OCI-M2 (cell line): ENCODE measurements at regions not wholly inside any gene's neighbourhood (a gene's known extent, or its start where the extent isn't known, plus 50 kb on each side); places are given as distances from the start of the nearest gene placed in this dataset.
"Not testable (repeated sequence)": the region's sequence is repeated elsewhere in the genome, so short reads cannot be mapped to it uniquely, and the experiment has no call there.

Experiments
- DNase-seq: peaks from one replicate; lab custom pipeline; 2025; ENCODE audit not compliant: unreplicated experiment; lab: John Stamatoyannopoulos, UW

DNA sequence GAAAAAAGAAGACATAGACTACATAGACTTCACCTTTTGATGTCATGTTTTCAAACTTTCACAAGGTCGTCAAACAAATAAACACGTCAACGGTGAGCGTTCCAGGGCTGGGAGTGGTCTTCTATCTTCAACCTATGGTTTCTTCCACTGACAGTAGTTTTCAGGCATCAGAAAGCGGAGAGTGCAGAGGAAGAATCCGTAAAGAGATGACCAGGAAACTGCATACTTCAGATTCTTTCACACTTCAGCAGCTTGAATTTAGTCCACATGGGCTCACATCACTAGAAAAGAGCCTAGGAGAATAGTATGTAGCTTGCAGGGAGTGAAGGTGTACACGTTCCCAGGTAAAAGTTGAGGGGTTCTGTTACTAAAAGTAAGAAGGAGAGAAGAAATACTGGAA, 58.5 kb downstream of the NPY1R start:
- DNase-seq, result no peak

DNA sequence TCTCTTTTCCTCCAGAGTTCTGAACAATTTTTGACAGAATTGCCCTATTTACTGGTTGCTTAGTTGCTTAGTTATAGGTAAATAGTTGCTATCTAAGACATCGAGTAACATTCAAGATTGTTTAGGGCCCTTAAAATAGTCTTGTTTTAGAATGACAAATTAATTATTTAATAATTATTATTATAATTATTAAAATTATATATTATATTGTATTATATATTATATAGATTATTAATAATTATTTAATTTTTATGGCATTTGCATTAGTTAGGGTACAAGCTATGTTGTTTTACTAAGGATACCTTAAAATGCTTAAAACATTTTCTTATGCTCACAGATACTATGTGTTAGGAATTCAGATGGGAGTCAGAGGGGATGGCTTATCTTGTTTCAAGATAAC, 59.2 kb downstream of the NPY1R start:
- no peak for DNase-seq

DNA sequence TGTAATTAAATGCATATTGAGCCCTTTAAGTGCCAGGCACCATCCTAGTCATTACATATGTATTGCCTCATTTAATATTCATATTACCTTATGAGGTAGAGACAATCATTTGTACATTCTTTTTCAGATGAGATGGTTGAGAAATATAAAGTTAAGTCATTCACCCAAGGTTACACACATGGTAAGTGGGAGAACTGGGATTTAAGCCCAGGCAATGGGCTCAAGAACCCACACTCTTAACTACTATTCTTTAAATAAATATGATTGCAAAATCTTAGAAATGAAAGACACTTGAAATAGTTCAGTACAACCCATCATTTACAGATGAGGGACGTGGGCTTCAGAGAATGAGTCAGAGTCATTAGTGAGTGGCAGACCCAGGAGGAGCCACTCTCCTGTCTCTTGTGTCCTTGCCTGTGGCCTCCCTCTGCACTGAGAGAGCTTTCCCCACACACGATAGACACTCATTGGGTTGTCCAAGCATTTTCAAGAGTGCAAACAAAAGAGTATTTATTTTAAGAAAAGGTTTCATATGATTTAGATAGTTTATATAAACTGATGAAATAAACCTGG, 60.8 kb downstream of the NPY1R start:
- no peak for DNase-seq

DNA sequence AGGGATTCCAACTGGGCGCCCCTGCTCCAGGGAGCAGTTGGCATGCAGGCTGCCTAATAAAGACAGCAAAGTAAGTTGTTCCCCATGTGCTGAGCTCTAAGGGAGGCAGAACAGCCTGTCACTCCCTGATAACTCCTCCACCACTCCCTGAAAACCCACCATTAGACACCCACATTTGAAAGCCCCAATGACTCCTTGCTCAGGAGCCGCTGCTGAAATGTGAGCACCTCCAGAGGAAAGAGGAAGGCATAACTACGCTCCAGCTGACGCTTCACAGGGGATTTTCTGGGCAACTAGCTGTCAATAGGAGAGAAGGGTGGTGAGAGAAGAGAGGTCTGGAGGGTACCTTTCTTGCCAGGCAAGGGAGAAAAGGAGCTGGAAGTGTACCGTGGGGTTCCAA, 62.5 kb downstream of the NPY1R start:
- DNase-seq, result peak; percentile 20

DNA sequence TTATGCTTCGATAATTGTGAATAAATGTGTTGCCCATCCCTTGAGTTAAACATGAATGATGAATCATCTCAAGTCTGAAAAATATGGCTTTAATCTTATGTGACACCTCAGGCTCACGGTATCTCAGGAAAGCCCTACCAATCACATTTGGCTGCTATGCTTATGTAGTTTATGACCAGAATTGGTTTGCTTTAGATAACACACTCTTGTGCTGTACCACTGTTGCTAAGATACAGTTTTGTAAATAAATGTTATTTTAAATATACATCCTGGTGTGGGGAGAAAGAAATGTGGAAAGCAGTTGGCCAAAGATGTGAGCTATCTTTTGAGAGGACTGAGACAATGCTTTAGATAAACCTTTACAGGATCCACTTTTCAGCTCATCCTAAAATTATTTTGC, 63.2 kb downstream of the NPY1R start:
- DNase-seq, result peak; percentile 16

DNA sequence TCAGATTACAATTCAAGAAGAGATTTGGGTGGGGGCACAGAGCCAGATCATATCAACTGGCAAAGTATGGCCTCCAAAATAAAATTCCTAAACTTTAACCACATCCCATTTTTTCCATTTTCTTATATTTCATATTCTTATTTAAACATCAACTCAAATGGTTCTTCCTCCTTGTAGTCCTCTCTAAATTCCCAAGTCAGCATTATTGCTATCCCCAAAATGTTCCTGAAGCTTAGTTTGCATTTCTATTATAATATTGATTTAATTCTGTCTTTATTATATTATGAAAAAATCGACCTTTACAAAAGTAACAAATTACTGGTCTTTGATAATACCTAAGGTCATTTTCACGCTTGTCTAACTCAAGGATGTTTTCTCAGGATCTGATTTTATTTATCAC, 67.5 kb downstream of the NPY1R start:
- DNase-seq, result no peak

DNA sequence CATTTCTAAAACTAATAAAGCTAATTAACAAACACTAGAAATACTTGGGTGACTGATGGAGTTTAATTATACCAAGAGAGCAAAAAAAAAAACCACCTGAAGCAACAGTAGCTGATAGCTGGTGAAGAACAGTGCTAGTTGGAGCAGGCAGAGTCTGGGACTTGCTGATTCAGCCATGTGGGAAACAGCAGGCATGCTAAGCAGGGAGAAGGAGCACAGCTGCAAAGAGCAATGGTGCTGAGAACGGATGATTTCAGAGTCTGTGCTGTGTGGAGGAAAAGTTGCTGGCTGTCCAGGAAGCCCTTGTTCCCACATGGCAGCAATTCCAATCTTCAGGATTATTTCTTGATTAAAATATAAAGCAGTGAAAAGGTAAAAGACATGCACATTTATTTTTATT, 68.8 kb downstream of the NPY1R start:
- no peak for DNase-seq

DNA sequence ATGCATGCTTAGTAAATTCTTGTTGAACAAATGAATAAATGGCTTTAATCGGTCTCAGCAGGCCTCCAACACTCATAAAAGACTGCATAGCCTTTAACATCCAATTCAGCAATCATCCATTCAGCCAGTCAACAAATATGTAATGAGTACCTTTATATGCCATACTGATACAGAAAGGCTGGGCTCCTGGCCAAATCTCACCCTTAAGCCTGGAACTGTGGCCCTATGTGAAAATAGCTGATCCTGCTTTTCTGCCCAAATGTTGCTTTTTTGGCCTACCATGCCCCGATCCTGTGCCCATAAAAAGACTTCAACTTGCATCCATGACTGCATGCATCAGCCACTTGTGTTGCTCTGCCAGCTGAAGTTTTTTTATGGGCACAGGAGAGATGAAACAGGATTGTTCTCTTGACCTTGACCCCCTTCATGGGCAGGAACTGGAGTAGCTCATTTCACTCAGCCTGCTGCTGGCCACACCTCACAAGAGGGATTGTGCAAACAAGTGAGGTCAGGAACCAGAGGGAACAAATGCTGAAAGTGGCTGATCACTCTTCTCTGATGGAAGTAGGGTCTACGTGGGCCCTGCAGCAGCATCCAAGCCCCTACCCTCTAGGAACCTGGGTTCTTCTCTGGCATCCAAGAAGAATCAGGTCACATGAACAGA, 75.6 kb downstream of the NPY1R start:
- DNase-seq, result no peak

DNA sequence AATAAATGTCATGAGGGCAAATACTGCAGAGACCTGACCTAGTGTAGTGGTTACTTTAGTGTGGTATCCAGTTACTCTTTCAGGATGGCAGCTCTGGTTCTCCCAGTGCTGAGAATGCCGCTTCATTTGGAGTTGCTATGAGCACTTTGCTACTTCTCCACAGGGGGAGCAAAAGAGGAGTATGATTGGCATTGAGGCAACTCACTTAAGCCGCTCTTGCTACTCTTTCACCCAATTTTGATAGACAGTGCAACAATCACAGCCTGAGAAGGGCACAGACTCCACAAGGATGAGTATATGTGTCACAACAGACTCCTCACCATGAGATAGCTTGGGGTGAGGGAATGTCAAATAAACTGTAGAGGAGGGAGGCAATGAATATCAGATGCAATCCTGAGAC, 81.2 kb downstream of the NPY1R start:
- DNase-seq, result no peak

DNA sequence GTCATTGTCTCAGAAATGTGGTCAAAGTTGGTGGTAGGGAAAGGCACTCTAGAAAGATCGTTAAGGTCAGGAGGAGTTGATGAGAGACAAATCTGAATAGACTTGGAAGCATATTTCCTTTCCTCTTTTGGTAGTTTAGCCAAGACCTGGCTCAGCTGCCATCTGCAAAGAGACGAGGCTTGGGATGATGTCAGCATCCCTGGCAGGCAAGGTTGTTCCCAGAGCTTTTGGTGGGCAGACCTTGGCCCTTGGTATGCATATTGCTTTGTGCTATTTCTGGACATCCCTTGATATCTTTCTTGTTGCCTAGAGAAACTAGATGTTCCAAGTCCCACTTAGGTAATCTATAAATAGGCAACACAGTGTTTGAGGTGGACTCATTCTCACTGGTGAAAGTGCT, 82.4 kb upstream of the NAF1 start:
- DNase-seq, result no peak

DNA sequence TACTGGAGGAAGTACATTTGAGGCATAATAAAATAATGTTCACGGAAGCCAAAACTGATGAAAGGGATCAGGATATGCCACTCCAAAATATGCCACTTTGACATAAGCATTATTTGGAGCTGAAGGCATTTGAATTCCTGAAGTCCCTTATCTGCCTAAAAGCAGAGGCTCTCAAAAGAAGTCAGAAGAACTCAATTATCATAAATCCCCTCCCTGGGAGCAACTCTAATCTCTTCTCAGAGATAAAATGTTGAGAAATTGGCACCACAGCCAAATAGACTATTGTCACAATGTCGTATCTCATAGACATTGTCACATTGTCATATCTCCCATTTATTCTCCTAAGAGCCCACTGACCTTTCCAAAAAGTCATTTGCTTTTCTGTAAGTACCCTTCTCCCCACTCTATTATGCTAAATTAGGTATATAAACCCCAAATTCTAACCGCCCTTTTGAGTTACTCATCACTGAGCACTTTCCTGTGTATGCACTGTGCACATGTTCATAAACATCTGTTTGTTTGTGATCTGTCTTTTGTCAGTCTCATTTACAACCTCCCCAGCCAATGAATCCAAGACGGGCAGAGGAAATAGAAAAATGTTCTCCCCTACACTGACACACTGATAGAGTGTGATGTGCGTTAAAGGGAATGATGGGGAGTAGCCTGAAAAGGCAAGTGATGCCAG, 78.5 kb upstream of the NAF1 start:
- no peak for DNase-seq

DNA sequence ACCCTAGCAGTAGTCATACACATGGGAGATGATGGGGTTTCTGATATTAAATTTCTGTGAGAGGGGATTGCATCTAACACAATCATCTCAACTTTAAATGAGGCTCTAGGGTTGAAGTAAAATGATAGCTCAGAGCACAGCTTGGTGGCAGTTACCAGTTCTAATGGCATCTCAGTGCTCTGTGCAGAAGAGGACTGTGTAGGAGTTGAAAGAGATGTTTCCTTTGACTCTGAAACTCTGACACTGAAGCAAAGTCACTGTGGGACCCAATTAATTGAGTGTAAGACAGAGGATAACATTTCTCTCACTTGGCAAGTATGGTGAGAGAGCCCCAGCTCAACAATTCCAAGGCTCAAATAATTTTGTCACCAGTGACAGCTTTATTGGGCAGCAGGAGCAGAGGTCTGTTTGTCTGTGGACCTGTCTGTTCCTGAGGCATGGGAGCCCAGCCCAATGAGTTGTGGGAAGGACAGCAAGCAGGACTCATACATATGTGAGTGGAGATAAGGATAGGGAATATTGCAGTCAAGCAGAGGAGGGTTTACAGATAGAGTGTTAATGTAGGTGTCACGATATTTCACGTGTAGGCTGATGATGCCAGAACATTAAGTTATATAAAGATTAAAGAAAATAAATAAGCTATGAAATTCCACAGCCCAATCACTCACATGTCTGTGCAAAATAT, 76.7 kb upstream of the NAF1 start:
- DNase-seq, result no peak

DNA sequence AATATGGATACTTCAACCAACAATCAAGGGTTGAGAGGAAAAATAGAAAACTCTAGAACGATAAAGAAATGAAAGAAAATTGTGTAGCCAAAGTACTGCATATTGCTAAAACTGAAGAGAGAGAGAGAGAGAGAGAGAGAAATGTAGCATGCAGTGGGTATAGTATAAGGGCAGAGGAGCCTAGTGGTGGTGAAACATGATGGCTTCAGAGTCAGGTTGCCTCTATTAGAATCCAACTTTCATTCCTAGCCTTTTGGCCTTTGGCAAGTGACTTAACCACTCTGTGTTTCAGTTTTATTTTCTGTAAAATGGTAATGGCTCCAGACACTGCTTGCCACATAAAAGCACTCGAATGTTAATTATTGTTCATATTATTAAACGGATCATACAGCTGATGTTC, 71.2 kb upstream of the NAF1 start:
- no peak for DNase-seq

DNA sequence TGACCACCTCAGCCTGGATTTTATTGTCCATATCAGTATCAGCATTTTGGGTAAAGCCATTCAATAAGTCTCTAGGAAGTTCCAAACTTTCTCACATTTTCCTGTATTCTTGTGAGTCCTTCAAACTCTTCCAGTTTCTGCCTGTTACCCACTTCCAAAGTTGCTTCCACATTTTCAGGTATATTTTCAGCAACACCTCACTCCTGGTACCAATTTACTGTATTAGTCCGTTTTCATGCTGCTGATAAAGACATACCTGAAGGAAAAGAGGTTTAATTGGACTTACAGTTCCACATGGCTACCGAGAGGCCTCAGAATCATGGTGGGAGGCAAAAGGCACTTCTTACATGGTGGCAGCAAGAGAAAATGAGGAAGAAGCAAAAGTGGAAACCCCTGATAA, 69.7 kb upstream of the NAF1 start:
- not testable (repeated sequence) for DNase-seq

DNA sequence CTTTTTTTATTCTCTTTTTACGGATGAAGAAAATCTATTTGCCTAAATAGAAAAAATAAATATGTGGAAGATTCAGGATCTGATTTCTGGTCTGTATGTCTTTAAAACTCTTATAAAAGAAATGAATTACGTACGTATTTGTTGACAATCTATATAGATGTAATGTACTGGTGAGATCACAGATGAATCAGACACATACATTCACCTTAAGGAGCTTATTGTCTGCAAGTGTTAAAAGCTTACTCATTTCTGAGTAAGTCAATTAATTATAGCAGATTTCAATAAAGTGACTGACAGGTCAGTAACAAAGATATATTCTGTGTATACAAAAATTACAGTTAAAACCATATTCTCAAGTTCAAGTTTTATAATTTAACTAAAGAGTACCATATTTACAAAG, 66.6 kb upstream of the NAF1 start:
- no peak for DNase-seq

DNA sequence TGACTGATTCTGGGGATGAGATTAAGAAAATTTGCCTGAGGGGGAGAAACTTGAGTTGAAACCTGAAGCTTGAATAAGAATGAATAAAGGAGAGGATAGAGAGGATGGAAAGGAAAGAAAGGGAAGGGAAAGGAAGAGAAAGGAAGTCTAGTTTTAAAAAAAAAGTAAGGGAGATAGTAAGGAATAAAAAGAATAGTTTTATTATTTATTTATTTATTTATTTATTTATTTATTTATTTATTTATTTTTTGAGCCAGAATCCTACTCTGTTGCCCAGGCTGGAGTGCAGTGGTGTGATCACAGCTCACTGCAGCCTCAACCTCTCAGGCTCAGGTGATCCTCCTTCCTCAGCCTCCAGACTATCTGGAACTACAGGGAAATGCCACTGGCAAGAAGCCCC, 62.0 kb upstream of the NAF1 start:
- DNase-seq, result no peak

DNA sequence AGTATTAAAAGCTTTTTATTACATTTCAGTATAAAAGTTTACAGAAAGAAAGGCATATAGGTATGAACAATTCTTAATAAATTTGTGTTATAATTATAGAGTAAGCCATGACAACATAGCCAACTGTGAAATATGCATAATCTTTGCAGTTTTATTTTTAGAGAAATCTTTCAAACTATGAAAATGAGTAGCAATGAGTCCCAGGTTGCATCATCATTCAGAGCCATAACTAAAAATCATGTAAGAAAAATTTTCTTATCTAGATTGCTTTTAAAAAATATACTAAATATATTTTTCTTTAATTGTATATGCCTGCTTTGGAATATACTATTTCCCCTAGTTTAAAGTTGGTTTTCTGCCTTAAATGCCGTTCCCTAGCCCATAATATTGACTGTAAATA, 54.8 kb upstream of the NAF1 start:
- DNase-seq, result no peak

DNA sequence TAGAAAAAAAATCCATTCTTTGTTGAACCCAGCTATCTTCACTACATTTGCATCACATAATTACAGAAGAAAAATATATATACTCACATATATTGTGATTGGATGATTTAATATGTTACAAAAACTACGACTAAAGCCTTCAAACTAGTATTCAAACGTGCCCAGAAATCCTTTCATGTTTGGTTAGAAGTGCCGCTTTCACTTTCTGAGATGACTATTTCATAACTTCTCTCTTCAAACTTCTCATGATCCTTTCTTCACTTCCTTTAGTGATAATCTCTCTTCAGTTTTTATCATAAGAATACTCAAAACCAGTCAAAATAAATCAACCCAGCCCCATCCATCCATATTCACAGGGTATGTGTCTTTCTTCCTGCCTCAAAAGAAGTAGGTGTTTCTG, 50.8 kb upstream of the NAF1 start:
- no peak for DNase-seq
